ENCODE measurements at regions not wholly inside any gene's neighbourhood (a gene's known extent, or its start where the extent isn't known, plus 50 kb on each side); places are given as distances from the start of the nearest gene placed in this dataset.

DNA sequence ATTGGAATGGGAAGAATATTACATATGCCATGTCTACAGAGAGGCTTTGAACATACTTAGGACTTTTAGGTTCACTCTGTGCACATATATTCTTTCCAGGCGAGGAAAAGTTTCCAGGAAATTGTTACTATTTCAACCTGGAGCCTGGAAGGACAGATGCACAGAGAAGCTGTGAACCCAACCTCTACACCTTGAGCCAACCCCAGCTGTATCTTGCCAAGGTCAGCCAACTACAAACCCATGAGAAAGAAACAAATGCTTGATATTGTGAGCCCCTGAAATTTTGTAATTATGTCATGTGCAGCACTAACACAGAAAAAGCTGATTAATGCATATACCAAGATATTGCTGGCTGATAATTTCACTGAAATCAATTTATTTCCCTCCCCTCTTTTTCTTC, 404.9 kb downstream of the GLRX3 start:
- DNase-seq = no peak

DNA sequence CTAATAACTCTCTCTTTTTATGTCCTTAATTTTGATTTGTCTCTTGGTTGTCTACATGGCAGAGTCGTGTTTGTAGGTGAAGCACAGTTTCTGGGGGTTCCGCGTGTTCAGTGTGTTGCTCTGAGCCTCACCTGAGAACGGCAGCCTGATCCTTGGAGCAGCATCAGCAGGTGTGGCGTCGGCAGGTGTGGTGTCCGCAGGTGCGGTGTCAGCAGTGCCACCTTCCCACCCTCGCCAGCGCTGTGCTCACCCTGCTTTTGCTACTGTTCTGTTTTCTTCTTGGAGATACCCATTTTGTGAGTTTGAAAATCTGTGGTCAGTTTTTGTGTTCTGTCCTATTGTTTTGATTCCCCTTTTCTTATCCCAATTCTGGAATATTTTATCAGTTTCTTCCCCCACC, 406.6 kb downstream of the GLRX3 start:
- DNase-seq = no peak

DNA sequence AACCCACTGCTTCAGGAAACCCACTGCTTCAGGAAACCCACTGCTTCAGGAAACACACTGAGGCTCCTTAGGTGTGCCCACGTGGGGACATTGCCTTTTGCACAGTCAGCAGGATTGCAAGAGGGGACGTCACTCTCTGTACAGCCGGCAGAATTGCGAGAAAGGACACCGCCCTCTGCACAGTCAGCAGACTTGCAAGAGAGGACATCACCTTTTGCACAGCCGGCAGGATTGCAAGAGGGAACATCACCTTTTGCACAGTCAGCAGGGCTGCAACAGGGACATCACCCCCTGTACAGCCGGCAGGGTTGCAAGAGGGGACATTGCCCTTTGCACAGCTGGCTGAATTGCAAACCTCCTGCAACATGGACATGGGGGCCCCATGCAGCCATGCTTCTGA, 407.6 kb downstream of the GLRX3 start:
- no peak for DNase-seq

DNA sequence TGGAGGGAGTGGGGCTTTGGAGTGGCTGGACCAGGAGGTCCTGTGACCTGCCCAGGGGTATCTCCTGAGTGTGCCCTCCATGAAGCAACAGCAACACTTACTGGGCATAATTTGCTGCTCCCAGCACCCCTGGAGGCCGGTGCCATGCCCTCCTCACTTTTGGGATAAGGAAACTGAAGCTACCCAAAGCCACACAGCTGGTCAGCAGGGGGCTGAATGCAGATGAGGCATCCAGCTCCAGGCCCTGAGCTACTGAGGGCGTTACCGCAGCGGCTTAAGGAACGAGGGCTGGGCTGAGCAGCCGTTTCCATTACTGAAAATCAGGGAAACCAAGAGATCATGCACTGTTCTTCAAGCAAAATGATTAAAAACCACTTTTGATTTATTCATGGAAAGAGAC, 408.9 kb downstream of the GLRX3 start:
- no peak for DNase-seq

DNA sequence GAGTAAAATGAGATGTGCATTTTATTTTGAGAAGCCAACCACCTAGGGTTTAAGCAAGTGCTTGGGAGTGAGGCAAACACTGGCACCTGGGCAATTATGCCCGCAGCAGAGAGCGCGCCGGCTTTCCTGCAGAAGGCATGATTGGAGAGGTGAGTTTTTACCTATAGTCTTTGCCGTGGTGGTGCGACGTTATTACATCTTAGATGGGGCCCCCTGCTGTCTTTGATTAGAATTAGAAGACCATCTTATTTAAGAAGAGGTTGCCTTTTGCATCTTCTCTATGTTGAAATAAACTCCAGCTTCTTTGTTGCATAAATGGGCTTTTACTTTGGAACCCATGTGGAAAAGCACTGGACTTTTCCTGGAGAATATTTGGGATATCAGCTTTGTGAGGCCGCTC, 409.5 kb downstream of the GLRX3 start:
- DNase-seq = no peak

DNA sequence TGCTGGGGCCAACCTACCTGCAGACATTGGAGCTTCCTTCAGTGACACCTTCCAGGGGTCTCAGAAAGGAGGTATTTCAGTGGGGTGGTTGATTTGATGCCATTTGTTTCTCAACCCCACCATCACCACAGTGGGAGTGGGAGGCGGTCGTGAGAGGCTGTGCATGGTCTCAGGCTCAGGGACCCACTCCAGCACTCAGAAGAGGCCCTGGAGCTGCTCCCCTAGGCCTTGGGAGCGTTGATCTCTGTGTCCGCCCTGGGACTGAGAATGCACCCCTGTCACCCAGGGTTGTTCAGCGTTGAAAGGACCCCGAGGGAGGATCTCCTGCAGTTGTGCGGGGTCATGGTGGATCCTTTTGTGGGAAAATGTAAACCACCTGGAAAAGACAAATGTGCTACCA, 410.6 kb downstream of the GLRX3 start:
- no peak for DNase-seq

DNA sequence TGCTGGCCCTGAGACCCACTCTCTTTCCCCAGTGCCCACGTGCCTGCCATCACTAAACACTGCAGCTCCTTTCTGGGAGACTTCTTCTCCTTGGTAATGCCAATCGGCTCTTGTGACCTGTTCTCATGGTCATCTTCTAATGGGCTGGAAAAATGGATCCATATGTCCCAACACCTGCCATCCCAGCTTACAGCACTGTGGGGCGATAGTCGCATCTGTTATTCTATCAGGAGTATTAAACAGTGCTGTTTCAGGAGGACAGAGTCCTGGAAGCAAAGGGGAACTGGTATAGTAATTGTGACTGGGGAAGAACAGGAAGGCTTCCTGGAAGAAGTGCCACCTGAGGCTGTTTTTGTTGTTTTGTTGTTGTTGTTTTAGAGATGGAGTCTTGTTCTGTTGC, 411.2 kb downstream of the GLRX3 start:
- DNase-seq = no peak

DNA sequence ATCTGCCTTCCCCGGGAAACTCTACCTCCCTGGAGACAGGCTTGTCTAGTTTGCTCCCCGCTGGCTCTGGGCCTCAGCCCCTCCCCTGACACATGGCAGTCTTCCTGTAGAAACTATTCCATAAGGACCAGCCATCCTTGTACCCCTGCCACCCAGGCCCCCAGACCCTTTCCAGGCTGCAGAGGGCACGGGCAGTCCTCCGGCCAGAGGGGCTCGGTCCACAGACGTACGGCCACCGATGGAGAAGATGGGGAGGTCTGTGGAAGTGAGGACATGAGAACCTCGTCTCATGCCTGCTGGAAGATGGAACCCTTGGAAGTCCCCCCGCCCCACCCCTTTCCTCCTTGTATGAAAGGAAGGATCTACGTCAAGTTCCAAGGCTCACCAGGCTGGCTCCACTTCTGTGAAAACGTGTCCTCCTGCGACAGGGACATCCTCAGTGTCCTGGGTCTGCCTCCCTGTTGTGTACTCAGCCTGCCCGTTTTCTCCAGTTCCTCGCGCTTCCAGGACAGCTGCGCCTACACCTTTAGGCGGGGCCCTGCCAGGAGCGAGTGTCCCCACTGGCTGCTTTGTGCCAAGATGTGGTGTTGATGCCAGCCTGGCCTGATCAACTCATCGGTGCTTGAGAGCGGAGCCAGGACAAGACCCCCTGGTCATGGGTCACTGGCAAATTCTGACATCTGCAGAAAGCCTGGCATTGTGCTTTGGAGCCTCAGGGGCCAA, 414.9 kb downstream of the GLRX3 start:
- no peak for DNase-seq

DNA sequence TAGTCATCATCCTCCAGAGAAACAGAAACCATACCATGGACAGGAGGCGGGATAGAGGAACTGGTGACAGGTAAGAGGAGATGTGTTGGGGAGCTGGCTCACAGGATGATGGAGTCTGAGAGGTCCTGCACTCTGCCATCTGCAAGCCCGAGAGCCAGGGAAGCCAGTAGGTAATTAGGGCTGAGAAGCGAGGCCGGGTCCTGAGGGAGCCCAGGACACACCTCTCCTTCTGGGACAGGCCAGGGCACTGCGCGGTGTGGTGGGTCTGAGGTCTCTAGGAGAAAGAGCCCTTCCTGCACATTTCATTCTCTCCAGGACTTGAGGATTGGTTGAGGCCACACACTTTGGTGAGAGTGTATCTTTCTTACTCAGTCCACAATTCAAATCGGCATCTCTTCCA, 415.5 kb downstream of the GLRX3 start:
- no peak for DNase-seq

DNA sequence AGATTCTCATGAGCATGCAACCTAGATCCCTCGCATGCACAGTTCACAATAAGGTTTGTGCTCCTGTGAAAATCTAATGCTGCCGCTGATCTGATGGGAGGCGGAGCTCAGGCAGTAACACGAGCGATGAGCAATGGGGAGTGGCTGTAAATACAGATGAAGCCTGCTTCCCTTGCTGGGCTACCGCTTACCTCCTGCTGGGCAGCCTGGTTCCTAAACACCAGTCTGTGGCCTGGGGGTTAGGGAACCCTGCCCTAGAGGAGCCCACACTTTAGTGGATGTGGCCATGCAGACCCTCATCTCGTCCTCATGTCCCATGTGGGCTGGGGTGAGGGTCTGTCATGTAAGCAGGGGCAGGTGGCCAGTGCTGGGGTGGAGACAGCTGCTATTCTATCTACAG, 417.6 kb downstream of the GLRX3 start:
- DNase-seq = no peak

DNA sequence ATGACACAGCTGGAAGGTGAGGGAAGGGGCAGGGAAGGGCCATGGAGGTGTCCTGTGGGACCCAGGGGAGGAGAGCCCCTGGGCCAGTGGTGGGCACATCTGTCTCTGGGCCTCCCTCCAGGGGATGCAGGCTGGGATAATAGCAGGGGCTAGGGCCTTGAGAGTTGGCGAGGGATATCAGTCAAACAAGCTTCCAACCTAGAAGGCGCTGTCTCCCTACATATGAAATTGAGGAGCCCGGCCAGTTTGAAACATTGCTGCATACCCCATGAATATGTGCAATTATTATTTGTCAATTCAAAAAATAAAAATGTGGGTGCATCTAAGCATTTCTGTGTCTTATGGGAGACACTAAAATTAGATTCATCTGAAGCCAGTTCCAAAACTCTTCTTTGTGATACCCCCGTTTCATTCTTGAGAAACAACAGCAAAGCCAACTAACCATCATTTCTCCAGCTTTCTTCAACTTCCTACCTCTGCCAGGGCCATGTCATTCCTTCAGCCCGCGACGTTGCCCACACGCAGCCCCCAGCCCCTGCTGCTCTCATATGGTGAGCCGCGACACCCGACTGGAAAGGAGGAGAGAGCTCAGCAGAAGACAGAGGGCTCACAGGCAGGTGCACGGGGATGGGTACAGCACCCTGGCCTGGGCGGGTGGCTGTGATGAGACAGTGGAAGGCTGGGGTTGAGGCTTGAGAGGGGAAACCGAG, 418.7 kb downstream of the GLRX3 start:
- no peak for DNase-seq

DNA sequence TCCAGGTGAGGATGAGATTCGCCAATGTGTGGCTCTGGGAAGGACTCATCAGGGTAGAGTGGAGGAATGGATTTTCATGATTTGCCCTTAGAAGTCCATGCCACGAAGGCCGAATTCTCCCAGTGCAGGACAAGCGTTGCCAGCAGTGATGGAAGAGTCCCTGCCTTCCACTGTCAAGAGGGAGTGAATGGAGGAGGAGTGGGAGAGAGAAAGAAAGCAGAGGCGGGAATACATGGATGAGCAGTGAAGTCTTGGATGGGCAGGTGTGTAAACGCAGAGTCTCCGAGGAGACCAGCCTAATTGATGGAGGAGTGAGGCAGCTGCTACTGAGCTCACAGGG, 419.2 kb downstream of the GLRX3 start:
- DNase-seq = no peak

DNA sequence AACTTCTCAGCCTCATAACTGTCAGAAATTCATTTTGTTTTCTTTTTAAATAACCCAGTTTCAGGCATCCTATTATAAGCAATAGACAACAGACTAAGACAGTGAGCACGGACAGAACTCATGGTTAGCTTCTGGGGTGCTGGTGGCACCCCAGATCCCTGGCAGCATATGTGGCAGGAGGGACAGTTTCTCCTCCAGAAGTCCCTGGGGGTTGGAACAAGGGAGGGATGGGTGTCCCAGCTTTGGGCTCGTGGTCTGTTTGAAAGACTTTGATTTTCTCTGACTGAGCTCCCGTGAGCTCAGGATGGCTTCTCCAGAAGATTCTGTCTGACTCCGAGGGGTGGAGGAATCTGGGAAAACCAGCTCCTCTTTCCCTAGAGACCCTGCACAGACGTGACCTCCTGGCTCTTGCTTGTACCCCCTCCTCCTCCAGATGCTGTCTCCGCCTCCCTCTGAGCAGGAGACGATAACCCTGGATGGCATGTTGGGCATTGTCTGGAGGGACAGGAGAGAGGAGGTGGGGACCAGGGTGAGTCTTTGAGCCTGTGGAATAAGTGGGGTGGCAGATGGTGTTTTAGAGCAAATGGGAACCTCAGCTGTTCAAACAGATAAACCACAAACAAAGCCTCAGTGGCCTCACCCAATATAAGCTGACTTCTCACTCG, 421.1 kb downstream of the GLRX3 start:
- no peak for DNase-seq

DNA sequence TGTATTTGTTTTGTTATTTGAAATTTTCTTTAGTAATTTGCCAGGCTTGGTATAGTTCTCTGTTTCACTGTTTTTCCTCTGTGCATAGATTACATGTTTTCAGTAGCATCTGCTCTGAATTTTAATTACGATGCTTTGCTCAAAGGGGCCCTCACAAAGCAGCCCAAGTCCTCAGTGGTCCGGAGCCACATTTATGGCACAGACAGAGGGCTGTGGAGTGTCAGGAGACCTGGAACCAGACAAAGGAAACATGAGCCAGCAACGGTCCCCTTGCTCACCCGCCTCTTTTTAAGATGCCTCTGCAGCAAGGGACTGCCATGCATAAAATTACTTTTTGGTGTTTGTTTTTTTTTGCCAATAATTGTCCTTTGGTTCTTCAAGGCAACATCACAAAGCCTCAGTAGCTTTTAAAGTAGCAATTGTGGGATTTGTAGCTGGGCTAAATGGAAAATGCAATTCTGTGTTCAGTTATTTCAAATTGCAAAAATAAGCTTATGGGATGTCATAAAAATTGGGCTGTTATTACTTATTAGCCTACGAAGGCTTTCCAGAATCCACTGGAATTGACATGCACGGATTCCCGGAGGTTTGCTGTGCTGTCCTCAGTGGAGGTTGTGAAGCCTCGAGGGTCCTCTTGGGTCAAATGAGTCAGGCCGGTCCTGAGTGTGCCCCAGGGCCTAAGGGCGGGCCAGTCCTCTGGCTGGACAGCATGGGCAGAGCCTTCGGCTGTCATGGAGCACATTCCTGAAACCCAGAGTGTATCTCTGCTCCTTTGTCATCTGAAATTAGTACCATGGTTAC, 422.8 kb downstream of the GLRX3 start:
- no peak for DNase-seq

DNA sequence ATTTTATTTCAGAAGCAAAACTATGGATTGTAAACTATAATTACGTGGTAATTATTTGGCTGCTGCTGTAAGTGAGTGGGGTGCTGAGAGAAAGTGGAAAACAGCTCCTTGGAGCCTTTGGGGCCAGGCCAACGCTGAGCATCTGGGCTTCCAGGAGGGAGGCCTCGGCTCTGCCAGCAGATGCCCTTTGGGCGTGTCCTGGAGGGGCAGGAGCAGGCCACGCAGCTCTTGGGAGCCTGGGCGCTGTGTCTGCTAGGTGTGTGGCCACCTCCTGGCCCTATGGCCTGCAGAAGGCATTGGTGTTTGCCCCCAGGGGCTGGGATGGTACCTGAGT, 423.3 kb downstream of the GLRX3 start:
- DNase-seq = no peak

DNA sequence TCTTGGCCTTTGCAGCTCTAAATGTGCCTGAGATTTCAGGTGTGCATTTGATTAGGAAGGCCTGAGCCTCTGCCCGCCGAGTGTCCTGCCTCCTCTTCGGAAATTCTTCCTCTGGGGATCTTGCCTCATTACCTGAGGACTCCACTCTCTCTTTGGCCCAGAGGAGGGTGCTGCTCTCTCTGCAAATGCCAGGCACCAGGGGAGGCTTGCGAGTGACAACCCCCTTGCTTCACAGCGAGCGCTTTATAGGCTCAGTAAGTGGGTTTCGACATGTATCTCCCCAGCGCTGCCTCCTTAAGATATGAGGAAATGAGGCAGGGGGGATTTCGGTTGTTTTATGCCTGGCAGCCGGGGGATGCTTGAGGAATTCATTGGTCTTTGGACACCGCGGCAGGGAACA, 423.9 kb downstream of the GLRX3 start:
- DNase-seq = no peak

DNA sequence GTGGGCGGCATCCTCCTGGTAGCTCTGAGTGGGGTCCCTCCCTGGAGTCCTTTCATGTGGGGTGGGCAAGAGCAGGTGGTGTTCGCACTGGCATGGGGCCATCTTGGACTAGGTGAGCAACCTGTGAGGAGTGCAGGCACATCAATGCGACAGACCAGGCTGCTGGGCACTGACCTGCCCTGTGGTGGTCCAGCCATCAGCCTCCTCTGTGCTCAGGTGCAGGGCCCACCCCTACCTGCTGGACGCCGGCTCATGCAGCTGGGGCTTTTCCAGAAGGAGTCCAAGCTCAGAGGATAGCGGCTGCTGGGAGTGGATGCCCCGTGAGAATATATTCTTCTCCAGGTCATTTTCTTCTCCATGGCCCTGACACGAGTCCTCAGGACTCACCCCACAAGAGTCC, 424.4 kb downstream of the GLRX3 start:
- no peak for DNase-seq

DNA sequence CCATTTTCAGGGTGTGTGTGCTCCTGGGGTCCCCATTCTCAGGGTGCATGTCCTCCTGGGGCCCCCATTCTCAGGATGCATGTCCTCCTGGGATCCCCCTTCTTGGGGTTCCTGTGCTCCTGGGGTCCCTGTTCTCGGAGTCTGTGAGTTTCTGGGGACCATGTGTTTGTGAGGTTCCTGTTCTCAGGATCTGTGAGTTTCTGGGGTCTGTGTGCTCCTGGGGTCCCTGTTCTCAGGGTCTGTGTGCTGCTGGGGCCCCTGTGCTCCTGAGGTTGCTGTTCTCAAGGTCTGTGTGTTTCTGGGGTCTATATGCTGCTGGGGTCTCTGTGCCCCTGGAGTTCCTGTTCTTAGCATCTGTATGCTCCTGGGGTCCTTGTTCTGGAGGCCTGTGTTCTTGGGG, 425.5 kb downstream of the GLRX3 start:
- no peak for DNase-seq

DNA sequence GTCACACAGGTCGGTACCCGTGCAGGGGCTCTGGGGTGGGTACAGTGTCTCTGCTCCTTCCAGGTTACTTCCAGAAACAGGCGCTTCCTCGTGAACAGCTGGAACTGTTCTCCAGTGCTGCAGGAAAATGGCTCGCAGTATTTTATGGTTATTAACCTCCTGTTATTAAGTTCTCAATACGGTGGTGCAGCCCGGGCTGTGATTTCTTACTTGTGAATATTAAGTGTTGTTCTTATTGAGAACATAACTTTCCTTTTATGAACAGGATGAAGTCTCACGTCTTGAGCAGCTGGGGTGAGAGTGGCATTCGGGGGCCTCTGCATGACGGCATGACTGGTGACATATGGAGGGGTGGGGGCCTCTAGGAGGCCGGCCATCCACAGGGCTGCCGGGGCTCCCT, 430.8 kb downstream of the GLRX3 start:
- DNase-seq = no peak

DNA sequence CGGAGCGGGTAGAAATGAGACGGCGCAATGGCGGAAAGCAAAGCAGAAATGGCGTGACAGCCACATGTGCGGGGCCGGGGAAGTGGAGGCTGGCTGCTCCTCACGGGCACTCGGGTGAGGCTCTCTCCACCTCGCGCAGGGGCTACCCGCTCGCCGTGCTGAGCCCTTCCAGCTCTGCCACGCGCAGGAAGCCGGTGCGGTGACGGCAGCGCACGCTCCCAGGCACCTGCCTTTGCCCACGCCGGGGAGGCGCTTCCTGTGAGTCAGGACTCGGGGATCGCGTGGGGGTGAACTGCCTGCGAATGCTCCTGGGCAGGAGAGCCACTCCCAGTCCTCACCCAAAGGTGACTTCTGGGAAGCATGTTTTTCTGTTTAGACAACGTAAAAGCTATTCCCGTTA, 431.2 kb downstream of the GLRX3 start:
- DNase-seq = no peak

DNA sequence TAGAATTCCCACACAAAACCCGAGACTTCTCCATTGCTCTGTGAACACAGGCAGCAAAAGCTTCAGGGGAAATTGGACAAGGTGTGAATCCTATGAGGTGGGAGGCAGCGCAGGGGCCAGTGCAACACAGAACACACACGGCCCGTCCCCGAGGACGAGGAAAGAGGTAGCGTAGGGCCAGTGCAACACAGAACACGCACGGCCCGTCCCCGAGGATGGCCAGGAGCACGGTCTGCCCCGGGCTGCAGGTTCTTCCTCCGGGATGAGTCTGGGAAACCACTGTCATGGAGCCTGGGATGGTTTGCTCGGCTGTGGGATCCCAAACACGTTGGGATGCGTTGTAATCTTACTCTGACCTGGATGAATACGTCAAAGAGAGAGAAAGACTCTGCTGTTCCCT, 432.1 kb downstream of the GLRX3 start:
- DNase-seq = no peak

DNA sequence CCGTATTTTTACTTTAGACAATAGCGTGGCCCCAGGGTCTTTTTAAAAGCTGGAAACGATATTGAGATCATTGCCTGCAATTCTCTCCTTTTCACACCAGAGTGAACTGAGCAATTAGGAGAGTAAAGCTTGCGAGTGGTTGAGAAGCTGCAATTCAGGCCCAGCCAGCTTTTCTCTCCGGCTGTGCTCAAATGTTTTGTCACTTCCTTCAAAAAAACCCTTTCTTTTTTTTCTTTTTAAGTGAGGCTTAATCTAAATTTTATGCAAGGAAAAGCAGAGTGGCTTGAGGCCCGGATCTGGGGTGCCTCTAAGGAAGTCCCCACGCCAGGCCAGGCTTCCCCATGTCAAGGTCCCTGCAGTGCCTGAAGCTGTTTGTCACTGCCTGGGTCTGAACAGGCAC, 433.9 kb downstream of the GLRX3 start:
- no peak for DNase-seq

DNA sequence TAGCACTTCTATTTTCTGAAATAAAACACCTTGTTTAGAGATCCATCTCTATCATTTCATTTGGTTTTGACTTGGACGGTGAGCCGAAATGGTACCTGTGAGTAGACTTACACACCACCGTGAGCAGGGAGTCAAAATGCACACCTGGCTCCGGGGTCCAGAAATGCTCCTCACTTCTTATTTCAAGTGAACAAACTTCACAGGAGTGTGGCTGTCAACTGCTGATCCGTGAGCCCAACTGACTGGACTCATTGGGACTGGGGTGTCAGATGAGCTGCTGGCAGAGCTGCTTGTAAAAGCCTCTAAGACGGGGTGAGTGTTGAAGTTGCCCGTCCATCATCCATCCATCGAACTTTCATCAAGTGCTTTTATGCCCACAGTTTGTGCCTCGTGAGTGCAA, 435.5 kb downstream of the GLRX3 start:
- DNase-seq = no peak

DNA sequence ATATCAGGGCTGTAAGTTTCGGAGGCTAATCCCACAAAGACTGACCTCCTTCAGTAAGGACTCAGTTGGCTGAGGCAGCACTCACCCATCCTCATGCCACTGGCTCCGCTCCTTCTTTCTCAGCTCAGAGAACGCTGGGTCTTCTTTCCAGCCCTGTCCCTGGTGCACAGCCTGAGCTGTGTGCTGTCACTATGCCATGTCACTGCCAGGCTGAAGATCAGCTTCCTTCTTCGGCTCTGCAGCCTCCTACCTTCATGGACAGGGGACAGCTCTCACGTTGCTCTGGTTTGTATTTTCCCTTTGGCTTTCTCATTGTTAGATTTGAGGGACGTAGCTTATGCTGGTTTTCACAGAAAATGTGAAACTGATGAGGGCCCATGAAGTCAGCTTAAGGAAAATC, 437.3 kb downstream of the GLRX3 start:
- no peak for DNase-seq

All from hippocampal formation (tissue), 2 donors.